Sigmoid colon (tissue), 4 donors: ENCODE measurements at regions not wholly inside any gene's neighbourhood (a gene's known extent, or its start where the extent isn't known, plus 50 kb on each side); places are given as distances from the start of the nearest gene placed in this dataset.

Experiments
- EP300 ChIP-seq, 4 donors: sonication (generic); formaldehyde crosslinking; IDR thresholded peaks; one replicate each; pipeline ENCODE4 v1.6.1; 2017; ENCODE audit warnings: antibody characterized with exemption in 4 of 4
- POLR2A ChIP-seq, 2 donors: fragments of 450-650 bp; IDR thresholded peaks; one replicate each; pipeline ENCODE4 v1.6.1; 2016; ENCODE audit warnings: antibody characterized with exemption in 2 of 2, mild to moderate bottlenecking in 2 of 2, moderate library complexity in 2 of 2
- TF ChIP-seq, protein P1 (sequence below), 4 experiments: fragments of 450-650 bp in 3 of 4; fragments of 200-600 bp in 1 of 4; IDR thresholded peaks; one replicate each; pipeline ENCODE4 v1.5.1; 2016 to 2019; ENCODE audit warnings: antibody characterized with exemption in 4 of 4, mild to moderate bottlenecking in 3 of 4, moderate library complexity in 2 of 4

GRCh38 chr7:19991936-19992335 is 218.5 kb upstream of the TMEM196 start:
- TF ChIP-seq, protein P1, sequence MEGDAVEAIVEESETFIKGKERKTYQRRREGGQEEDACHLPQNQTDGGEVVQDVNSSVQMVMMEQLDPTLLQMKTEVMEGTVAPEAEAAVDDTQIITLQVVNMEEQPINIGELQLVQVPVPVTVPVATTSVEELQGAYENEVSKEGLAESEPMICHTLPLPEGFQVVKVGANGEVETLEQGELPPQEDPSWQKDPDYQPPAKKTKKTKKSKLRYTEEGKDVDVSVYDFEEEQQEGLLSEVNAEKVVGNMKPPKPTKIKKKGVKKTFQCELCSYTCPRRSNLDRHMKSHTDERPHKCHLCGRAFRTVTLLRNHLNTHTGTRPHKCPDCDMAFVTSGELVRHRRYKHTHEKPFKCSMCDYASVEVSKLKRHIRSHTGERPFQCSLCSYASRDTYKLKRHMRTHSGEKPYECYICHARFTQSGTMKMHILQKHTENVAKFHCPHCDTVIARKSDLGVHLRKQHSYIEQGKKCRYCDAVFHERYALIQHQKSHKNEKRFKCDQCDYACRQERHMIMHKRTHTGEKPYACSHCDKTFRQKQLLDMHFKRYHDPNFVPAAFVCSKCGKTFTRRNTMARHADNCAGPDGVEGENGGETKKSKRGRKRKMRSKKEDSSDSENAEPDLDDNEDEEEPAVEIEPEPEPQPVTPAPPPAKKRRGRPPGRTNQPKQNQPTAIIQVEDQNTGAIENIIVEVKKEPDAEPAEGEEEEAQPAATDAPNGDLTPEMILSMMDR (IDR thresholded peaks at IDR 0.05): no peak
- TF ChIP-seq POLR2A (IDR thresholded peaks at IDR 0.05) (no peak), EP300 (IDR thresholded peaks at IDR 0.05) (no peak)
